ENCODE measurements at regions not wholly inside any gene's neighbourhood (a gene's known extent, or its start where the extent isn't known, plus 50 kb on each side); places are given as distances from the start of the nearest gene placed in this dataset.

- Histone ChIP-seq H3K36me3 (ENCODE audit: control insufficient read depth, insufficient read depth, low read length) (no peaks in the 10 kb centered on the region), H3K4me3 (replicated peaks; ENCODE audit: low read depth, low read length) (no peak overlapping the region), H3K27me3 (replicated peaks; ENCODE audit: control insufficient read depth, insufficient read depth, low read length) (no peaks in the 10 kb centered on the region)
- no peak for DNase-seq (ENCODE audit: extremely low read depth, insufficient read length)
- TF ChIP-seq CTCF (IDR thresholded peaks at IDR 0.05; ENCODE audit: insufficient read depth, low read length, poor library complexity, severe bottlenecking) = no peak
Measured at GRCh38 chr5:102613661-102614060, 114.9 kb upstream of the SLCO6A1 start.

- H3K36me3 ChIP-seq (ENCODE audit: control insufficient read depth, insufficient read depth, low read length) = no peaks in the 10 kb centered on the region
- TF ChIP-seq CTCF (IDR thresholded peaks at IDR 0.05; ENCODE audit: insufficient read depth, low read length, poor library complexity, severe bottlenecking) = no peak
- no peak for DNase-seq (ENCODE audit: extremely low read depth, insufficient read length)
- no peaks in the 10 kb centered on the region for H3K27me3 ChIP-seq (replicated peaks; ENCODE audit: control insufficient read depth, insufficient read depth, low read length)
- no peak overlapping the region for H3K4me3 ChIP-seq (replicated peaks; ENCODE audit: low read depth, low read length)
Measured at GRCh38 chr5:102617191-102618187, 118.7 kb upstream of the SLCO6A1 start.

GRCh38 chr5:102622262-102622661 is 123.5 kb upstream of the SLCO6A1 start:
- Histone ChIP-seq H3K27me3 (replicated peaks; ENCODE audit: control insufficient read depth, insufficient read depth, low read length) (no peaks in the 10 kb centered on the region), H3K4me3 (replicated peaks; ENCODE audit: low read depth, low read length) (no peak overlapping the region), H3K36me3 (ENCODE audit: control insufficient read depth, insufficient read depth, low read length) (no peaks in the 10 kb centered on the region)
- DNase-seq (ENCODE audit: extremely low read depth, insufficient read length) = no peak
- no peak for TF ChIP-seq CTCF (IDR thresholded peaks at IDR 0.05; ENCODE audit: insufficient read depth, low read length, poor library complexity, severe bottlenecking)

GRCh38 chr5:102623329-102624065 is 124.7 kb upstream of the SLCO6A1 start:
- Histone ChIP-seq H3K4me3 (replicated peaks; ENCODE audit: low read depth, low read length) (no peak overlapping the region), H3K27me3 (replicated peaks; ENCODE audit: control insufficient read depth, insufficient read depth, low read length) (no peaks in the 10 kb centered on the region), H3K36me3 (ENCODE audit: control insufficient read depth, insufficient read depth, low read length) (no peaks in the 10 kb centered on the region)
- no peak for TF ChIP-seq CTCF (IDR thresholded peaks at IDR 0.05; ENCODE audit: insufficient read depth, low read length, poor library complexity, severe bottlenecking)
- DNase-seq (ENCODE audit: extremely low read depth, insufficient read length) = no peak

- no peak overlapping the region for H3K4me3 ChIP-seq (replicated peaks; ENCODE audit: low read depth, low read length)
- TF ChIP-seq CTCF (IDR thresholded peaks at IDR 0.05; ENCODE audit: insufficient read depth, low read length, poor library complexity, severe bottlenecking) = no peak
Measured at GRCh38 chr5:102624405-102624804, 125.6 kb upstream of the SLCO6A1 start.

More at GRCh38 chr5:102624405-102624804, 125.6 kb upstream of the SLCO6A1 start:
- H3K27me3 ChIP-seq (replicated peaks; ENCODE audit: control insufficient read depth, insufficient read depth, low read length) = no peaks in the 10 kb centered on the region
- DNase-seq (ENCODE audit: extremely low read depth, insufficient read length) = no peak
- H3K36me3 ChIP-seq (ENCODE audit: control insufficient read depth, insufficient read depth, low read length) = no peaks in the 10 kb centered on the region
